CD14-positive monocyte (primary cell): ENCODE measurements at regions not wholly inside any gene's neighbourhood (a gene's known extent, or its start where the extent isn't known, plus 50 kb on each side); places are given as distances from the start of the nearest gene placed in this dataset.

Experiments used
- DNase-seq, 3 donors: peaks; one replicate each; pipeline ENCODE4 v3.0.0-alpha.2; 2011 to 2022
- H2AFZ ChIP-seq: 2 replicates; pipeline ENCODE4 v1.6.0; 2012; ENCODE audit warnings: mild to moderate bottlenecking, low read depth, low read length, inconsistent platforms; ENCODE audit not compliant: insufficient read depth, poor library complexity, severe bottlenecking
- H3K27ac ChIP-seq, 2 donors: 1 replicate in 1 of 2; 2 replicates in 1 of 2; pipeline ENCODE4 v1.5.1; 2012 to 2013; ENCODE audit warnings: low read length in 2 of 2, control low read depth in 1 of 2, inconsistent platforms in 1 of 2, low read depth in 1 of 2, mild to moderate bottlenecking in 1 of 2
- H3K27me3 ChIP-seq, 2 donors: one replicate each; pipeline versions ENCODE4 v1.6.0 to v1.6.1; 2011 to 2013; ENCODE audit warnings: low read length in 2 of 2; ENCODE audit not compliant: control insufficient read depth in 2 of 2, insufficient read depth in 2 of 2
- H3K36me3 ChIP-seq, 2 donors: replicated peaks in 1 of 2; 1 replicate in 1 of 2; 2 replicates in 1 of 2; pipeline versions ENCODE4 v1.5.1 to v1.6.1; 2012 to 2013; ENCODE audit warnings: low read length in 2 of 2, control low read depth in 1 of 2, inconsistent platforms in 1 of 2, mild to moderate bottlenecking in 1 of 2; ENCODE audit not compliant: insufficient read depth in 2 of 2, control insufficient read depth in 1 of 2
- H3K4me1 ChIP-seq, 2 donors: 1 replicate in 1 of 2; 2 replicates in 1 of 2; pipeline versions ENCODE4 v1.5.1 to v1.6.1; 2012 to 2013; ENCODE audit warnings: low read length in 2 of 2, control low read depth in 1 of 2, inconsistent platforms in 1 of 2, mild to moderate bottlenecking in 1 of 2, moderate library complexity in 1 of 2; ENCODE audit not compliant: insufficient read depth in 2 of 2, control insufficient read depth in 1 of 2
- H3K4me2 ChIP-seq: replicated peaks from 2 replicates; pipeline ENCODE3; 2012; ENCODE audit warnings: low read length, moderate library complexity, mild to moderate bottlenecking; ENCODE audit not compliant: poor library complexity, severe bottlenecking; ENCODE audit errors: extremely low read depth
- H3K4me3 ChIP-seq, 3 experiments: fragments of 200-600 bp in 1 of 3; sonication (generic) in 1 of 3; replicated peaks in 1 of 3; 1 replicate in 2 of 3; 2 replicates in 1 of 3; pipeline ENCODE4 v1.5.1; 2011 to 2013; ENCODE audit warnings: low read length in 3 of 3, mild to moderate bottlenecking in 3 of 3, control low read depth in 2 of 3, low read depth in 2 of 3, inconsistent platforms in 1 of 3, moderate library complexity in 1 of 3
- H3K79me2 ChIP-seq: 2 replicates; pipeline ENCODE4 v1.6.0; 2012; ENCODE audit warnings: mild to moderate bottlenecking, control low read depth, inconsistent platforms, low read length, moderate library complexity; ENCODE audit not compliant: insufficient read depth
- H3K9ac ChIP-seq: 2 replicates; pipeline ENCODE4 v1.6.0; 2017; ENCODE audit warnings: low read length, mild to moderate bottlenecking; ENCODE audit not compliant: insufficient read depth, poor library complexity, severe bottlenecking
- H3K9me3 ChIP-seq, 2 donors: replicated peaks in 1 of 2; 1 replicate in 1 of 2; 2 replicates in 1 of 2; pipeline versions ENCODE4 v1.5.1 to v1.6.1; 2012 to 2013; ENCODE audit warnings: low read length in 2 of 2, control low read depth in 1 of 2; ENCODE audit not compliant: control insufficient read depth in 1 of 2, insufficient read depth in 1 of 2
- H4K20me1 ChIP-seq: 2 replicates; pipeline ENCODE4 v1.6.0; 2012; ENCODE audit warnings: mild to moderate bottlenecking, low read length, control low read depth, moderate library complexity; ENCODE audit not compliant: insufficient read depth
- H3K27ac Mint-ChIP-seq, 7 donors: one replicate each; pipeline ENCODE4 v1.8.0; 2020; ENCODE audit warnings: mild to moderate bottlenecking in 7 of 7, mixed read lengths in 7 of 7, moderate library complexity in 6 of 7, inconsistent platforms in 2 of 7
- H3K27me3 Mint-ChIP-seq, 3 donors: one replicate each; pipeline ENCODE4 v1.8.0; 2021 to 2022; ENCODE audit warnings: low read depth in 3 of 3, mild to moderate bottlenecking in 3 of 3, mixed read lengths in 3 of 3, moderate library complexity in 3 of 3, inconsistent platforms in 1 of 3
- H3K36me3 Mint-ChIP-seq, 2 donors: one replicate each; pipeline ENCODE4 v1.8.0; 2020; ENCODE audit warnings: mixed read lengths in 2 of 2, inconsistent platforms in 1 of 2, mild to moderate bottlenecking in 1 of 2
- H3K4me1 Mint-ChIP-seq: one replicate; pipeline ENCODE4 v1.8.0; 2020; ENCODE audit warnings: mild to moderate bottlenecking, mixed read lengths
- H3K4me3 Mint-ChIP-seq, 2 donors: one replicate each; pipeline ENCODE4 v1.8.0; 2020; ENCODE audit warnings: mild to moderate bottlenecking in 2 of 2, mixed read lengths in 2 of 2, moderate library complexity in 1 of 2
- H3K9me3 Mint-ChIP-seq, 7 donors: one replicate each; pipeline ENCODE4 v1.8.0; 2020 to 2022; ENCODE audit warnings: mixed read lengths in 7 of 7, mild to moderate bottlenecking in 6 of 7, moderate library complexity in 6 of 7, inconsistent platforms in 2 of 7
- WGBS: methylation state at CpG from one replicate; pipeline ENCODE4 v1.1.5; 2013; ENCODE audit warnings: missing lambda C conversion rate; ENCODE audit not compliant: insufficient coverage; 5-methylcytosine and 5-hydroxymethylcytosine counted together
- intact Hi-C, 2 donors: fragments of 100-400 bp; cut with micrococcal nuclease; formaldehyde crosslinking; loops; one replicate each; pipeline versions ENCODE4 v1.15.0 to v1.15.1; 2023
- TF ChIP-seq, protein P1 (sequence below): fragments of 200-600 bp; IDR thresholded peaks from one replicate; pipeline ENCODE4 v1.8.0; 2022; ENCODE audit warnings: antibody characterized with exemption, mild to moderate bottlenecking

DNA sequence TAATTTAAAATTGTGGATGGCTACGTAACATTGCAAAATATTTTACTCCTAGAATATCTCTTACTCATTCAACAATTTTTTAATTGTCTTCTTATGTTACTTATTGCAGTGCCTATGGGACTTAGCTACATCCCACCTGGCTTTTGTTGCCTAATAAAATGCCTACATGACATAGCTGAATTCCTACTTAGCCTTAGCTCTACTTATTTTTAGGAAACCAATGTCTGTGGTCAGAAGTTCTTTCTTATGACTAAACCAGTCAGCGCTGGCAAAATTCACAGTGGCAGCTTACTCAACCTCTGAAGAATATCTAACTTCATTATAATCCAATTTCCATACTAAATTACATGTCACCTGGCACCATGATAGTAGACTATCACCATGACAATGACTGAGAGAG is 1612.4 kb upstream of the LRRTM3 start:
- WGBS = no CpG with 5 or more reads among the region's 2 CpGs
- no peak overlapping the region for H3K27ac Mint-ChIP-seq
- H3K36me3 Mint-ChIP-seq = no peaks in the 10 kb centered on the region

DNA sequence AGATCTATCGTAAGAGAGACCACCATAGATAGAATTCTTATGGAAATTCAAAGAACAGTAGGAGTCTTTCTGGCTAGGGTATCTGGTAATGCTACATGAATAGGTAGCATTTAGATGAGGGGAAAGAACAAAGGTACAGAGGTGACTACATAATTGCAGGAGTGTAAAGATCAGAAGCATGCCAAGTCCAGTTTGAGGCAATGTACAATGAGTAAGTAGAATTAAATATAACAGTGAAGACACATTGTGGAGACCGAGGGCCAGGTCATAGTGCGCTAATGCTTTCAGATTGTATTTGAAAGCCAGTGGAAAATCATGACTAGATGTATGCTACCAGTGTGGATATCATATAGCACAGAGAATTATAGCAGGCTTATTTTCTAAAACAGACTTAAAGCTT is 1611.6 kb upstream of the LRRTM3 start:
- H3K79me2 ChIP-seq = no peaks in the 10 kb centered on the region
- H3K9ac ChIP-seq = no peak overlapping the region
- H3K27ac ChIP-seq = no peak overlapping the region
- H3K4me3 Mint-ChIP-seq = no peak overlapping the region
- H3K36me3 Mint-ChIP-seq = no peaks in the 10 kb centered on the region
- no peaks in the 10 kb centered on the region for H3K4me1 Mint-ChIP-seq
- H3K4me3 ChIP-seq = no peak overlapping the region
- H3K9me3 Mint-ChIP-seq = peaks cover 0 to 3% (median 0%) of the 10 kb centered on the region in 7 donors
- H3K27me3 Mint-ChIP-seq = no peaks in the 10 kb centered on the region
- DNase-seq = no peak
- no peaks in the 10 kb centered on the region for H3K27me3 ChIP-seq
- H3K4me1 ChIP-seq = no peaks in the 10 kb centered on the region
- TF ChIP-seq, protein P1, sequence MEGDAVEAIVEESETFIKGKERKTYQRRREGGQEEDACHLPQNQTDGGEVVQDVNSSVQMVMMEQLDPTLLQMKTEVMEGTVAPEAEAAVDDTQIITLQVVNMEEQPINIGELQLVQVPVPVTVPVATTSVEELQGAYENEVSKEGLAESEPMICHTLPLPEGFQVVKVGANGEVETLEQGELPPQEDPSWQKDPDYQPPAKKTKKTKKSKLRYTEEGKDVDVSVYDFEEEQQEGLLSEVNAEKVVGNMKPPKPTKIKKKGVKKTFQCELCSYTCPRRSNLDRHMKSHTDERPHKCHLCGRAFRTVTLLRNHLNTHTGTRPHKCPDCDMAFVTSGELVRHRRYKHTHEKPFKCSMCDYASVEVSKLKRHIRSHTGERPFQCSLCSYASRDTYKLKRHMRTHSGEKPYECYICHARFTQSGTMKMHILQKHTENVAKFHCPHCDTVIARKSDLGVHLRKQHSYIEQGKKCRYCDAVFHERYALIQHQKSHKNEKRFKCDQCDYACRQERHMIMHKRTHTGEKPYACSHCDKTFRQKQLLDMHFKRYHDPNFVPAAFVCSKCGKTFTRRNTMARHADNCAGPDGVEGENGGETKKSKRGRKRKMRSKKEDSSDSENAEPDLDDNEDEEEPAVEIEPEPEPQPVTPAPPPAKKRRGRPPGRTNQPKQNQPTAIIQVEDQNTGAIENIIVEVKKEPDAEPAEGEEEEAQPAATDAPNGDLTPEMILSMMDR = no peak
- no peak overlapping the region for H3K4me2 ChIP-seq
- no peak overlapping the region for H3K27ac Mint-ChIP-seq
- H2AFZ ChIP-seq = no peak overlapping the region
- H4K20me1 ChIP-seq = no peaks in the 10 kb centered on the region
- no peaks in the 10 kb centered on the region for H3K36me3 ChIP-seq
- no peaks in the 10 kb centered on the region for H3K9me3 ChIP-seq
- 96% methylated on average over 3 of the region's 3 CpGs for WGBS
- intact Hi-C loops = no loop called here

More for the DNA sequence above, 1612.4 kb upstream of the LRRTM3 start:
- H3K4me1 Mint-ChIP-seq = no peaks in the 10 kb centered on the region
- DNase-seq = no peak
- intact Hi-C loops = no loop called here
- no peaks in the 10 kb centered on the region for H3K79me2 ChIP-seq
- no peak overlapping the region for H3K4me2 ChIP-seq
- no peak overlapping the region for H3K9ac ChIP-seq
- no peak overlapping the region for H3K27ac ChIP-seq
- no peaks in the 10 kb centered on the region for H3K9me3 ChIP-seq
- TF ChIP-seq, protein P1 = no peak
- H3K27me3 Mint-ChIP-seq = no peaks in the 10 kb centered on the region
- no peaks in the 10 kb centered on the region for H4K20me1 ChIP-seq
- H3K9me3 Mint-ChIP-seq = peaks cover 0 to 3% (median 0%) of the 10 kb centered on the region in 7 donors
- H3K4me3 Mint-ChIP-seq = no peak overlapping the region
- no peaks in the 10 kb centered on the region for H3K36me3 ChIP-seq
- H2AFZ ChIP-seq = no peak overlapping the region
- H3K4me1 ChIP-seq = no peaks in the 10 kb centered on the region
- no peaks in the 10 kb centered on the region for H3K27me3 ChIP-seq
- H3K4me3 ChIP-seq = no peak overlapping the region
